ENCODE measurements at regions not wholly inside any gene's neighbourhood (a gene's known extent, or its start where the extent isn't known, plus 50 kb on each side); places are given as distances from the start of the nearest gene placed in this dataset.

DNA sequence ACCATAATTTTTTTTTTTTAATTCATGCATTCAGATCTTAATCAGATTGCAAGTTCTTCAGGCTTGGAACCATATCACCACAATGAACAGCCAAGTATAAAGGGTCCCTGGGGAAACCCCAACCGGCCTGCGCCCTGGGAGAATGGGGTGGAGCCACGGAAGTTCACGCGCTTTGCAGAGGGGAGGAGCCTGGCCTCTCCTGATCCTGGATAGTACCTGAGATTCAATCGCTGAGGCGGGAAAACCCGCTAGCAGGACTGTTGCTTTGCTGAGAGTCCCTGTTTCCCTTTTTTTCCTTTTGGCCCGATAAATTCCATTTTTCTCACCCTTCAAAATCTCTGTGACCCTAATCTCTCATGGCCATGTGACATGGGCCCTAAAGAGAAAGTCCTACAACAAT lies 385.1 kb downstream of the IRS2 start:
- TF ChIP-seq, protein P1, sequence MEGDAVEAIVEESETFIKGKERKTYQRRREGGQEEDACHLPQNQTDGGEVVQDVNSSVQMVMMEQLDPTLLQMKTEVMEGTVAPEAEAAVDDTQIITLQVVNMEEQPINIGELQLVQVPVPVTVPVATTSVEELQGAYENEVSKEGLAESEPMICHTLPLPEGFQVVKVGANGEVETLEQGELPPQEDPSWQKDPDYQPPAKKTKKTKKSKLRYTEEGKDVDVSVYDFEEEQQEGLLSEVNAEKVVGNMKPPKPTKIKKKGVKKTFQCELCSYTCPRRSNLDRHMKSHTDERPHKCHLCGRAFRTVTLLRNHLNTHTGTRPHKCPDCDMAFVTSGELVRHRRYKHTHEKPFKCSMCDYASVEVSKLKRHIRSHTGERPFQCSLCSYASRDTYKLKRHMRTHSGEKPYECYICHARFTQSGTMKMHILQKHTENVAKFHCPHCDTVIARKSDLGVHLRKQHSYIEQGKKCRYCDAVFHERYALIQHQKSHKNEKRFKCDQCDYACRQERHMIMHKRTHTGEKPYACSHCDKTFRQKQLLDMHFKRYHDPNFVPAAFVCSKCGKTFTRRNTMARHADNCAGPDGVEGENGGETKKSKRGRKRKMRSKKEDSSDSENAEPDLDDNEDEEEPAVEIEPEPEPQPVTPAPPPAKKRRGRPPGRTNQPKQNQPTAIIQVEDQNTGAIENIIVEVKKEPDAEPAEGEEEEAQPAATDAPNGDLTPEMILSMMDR (conservative IDR thresholded peaks at IDR 0.05) = no peak
- TF ChIP-seq EZH2 (IDR thresholded peaks at IDR 0.05; ENCODE audit: low read depth) = no peak
